Osteocyte (in vitro differentiated cells): ENCODE measurements at regions not wholly inside any gene's neighbourhood (a gene's known extent, or its start where the extent isn't known, plus 50 kb on each side); places are given as distances from the start of the nearest gene placed in this dataset.

Experiments
- DNase-seq: peaks from one replicate; pipeline ENCODE4 v3.0.0; 2021; ENCODE audit warnings: mixed read lengths; ENCODE audit not compliant: unreplicated experiment; ENCODE audit errors: extremely low spot score
- H3K27ac Mint-ChIP-seq: one replicate; pipeline ENCODE4 v1.8.0; 2021; ENCODE audit warnings: mild to moderate bottlenecking, mixed read lengths; ENCODE audit not compliant: unreplicated experiment
- H3K27me3 Mint-ChIP-seq: one replicate; pipeline ENCODE4 v1.8.0; 2021; ENCODE audit warnings: mixed read lengths; ENCODE audit not compliant: unreplicated experiment
- H3K36me3 Mint-ChIP-seq: one replicate; pipeline ENCODE4 v1.8.0; 2021; ENCODE audit warnings: mixed read lengths; ENCODE audit not compliant: unreplicated experiment
- H3K4me1 Mint-ChIP-seq: one replicate; pipeline ENCODE4 v1.8.0; 2021; ENCODE audit warnings: mixed read lengths; ENCODE audit not compliant: unreplicated experiment
- H3K4me3 Mint-ChIP-seq: one replicate; pipeline ENCODE4 v1.8.0; 2021; ENCODE audit warnings: mild to moderate bottlenecking, moderate library complexity, mixed read lengths; ENCODE audit not compliant: unreplicated experiment
- H3K9me3 Mint-ChIP-seq: one replicate; pipeline ENCODE4 v1.8.0; 2021; ENCODE audit warnings: mixed read lengths; ENCODE audit not compliant: unreplicated experiment
- TF ChIP-seq, protein P1 (sequence below): fragments of 200-600 bp; sonication (generic); IDR thresholded peaks from 2 replicates; pipeline ENCODE4 v1.5.0; 2021; ENCODE audit warnings: antibody characterized with exemption, mild to moderate bottlenecking, moderate library complexity

GRCh38 chr5:18264126-18264882 is 630.0 kb downstream of the TAF11L14 start:
- H3K4me3 Mint-ChIP-seq: no peak overlapping the region
- no peak overlapping the region for H3K27ac Mint-ChIP-seq
- no peak for DNase-seq
- no peaks in the 10 kb centered on the region for H3K4me1 Mint-ChIP-seq
- H3K9me3 Mint-ChIP-seq: peaks cover 5% of the 10 kb centered on the region
- no peaks in the 10 kb centered on the region for H3K36me3 Mint-ChIP-seq
- peaks cover 31% of the 10 kb centered on the region for H3K27me3 Mint-ChIP-seq
- TF ChIP-seq, protein P1, sequence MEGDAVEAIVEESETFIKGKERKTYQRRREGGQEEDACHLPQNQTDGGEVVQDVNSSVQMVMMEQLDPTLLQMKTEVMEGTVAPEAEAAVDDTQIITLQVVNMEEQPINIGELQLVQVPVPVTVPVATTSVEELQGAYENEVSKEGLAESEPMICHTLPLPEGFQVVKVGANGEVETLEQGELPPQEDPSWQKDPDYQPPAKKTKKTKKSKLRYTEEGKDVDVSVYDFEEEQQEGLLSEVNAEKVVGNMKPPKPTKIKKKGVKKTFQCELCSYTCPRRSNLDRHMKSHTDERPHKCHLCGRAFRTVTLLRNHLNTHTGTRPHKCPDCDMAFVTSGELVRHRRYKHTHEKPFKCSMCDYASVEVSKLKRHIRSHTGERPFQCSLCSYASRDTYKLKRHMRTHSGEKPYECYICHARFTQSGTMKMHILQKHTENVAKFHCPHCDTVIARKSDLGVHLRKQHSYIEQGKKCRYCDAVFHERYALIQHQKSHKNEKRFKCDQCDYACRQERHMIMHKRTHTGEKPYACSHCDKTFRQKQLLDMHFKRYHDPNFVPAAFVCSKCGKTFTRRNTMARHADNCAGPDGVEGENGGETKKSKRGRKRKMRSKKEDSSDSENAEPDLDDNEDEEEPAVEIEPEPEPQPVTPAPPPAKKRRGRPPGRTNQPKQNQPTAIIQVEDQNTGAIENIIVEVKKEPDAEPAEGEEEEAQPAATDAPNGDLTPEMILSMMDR: no peak

GRCh38 chr5:18270635-18271338 is 636.5 kb downstream of the TAF11L14 start:
- DNase-seq: no peak
- no peaks in the 10 kb centered on the region for H3K36me3 Mint-ChIP-seq
- H3K9me3 Mint-ChIP-seq: no peaks in the 10 kb centered on the region
- no peak overlapping the region for H3K27ac Mint-ChIP-seq
- no peak overlapping the region for H3K4me3 Mint-ChIP-seq
- TF ChIP-seq, protein P1: no peak
- no peaks in the 10 kb centered on the region for H3K4me1 Mint-ChIP-seq
- peaks cover 12% of the 10 kb centered on the region for H3K27me3 Mint-ChIP-seq

DNA sequence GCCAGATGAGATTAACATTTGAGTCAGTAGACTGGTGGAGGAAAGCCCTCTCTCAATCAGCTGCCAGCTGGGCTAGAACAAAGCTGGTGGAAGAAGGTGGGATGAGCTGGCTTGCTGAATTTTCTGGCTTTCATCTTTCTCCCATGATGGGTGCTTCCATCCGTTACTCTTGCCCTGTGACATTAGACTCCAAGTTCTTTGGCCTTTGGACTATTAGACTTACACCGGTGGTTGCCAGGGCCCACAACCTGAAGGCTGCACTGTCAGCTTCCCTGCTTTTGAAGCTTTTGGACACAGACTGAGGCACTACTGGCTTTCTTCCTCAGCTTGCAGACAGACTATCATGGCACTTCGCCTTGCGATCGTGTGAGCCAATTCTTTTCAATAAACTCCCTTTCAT is 642.7 kb downstream of the TAF11L14 start:
- no peak overlapping the region for H3K27ac Mint-ChIP-seq
- TF ChIP-seq, protein P1: no peak
- no peak for DNase-seq
- H3K9me3 Mint-ChIP-seq: no peaks in the 10 kb centered on the region
- H3K27me3 Mint-ChIP-seq: no peaks in the 10 kb centered on the region
- no peaks in the 10 kb centered on the region for H3K36me3 Mint-ChIP-seq
- H3K4me3 Mint-ChIP-seq: no peak overlapping the region
- H3K4me1 Mint-ChIP-seq: no peaks in the 10 kb centered on the region

DNA sequence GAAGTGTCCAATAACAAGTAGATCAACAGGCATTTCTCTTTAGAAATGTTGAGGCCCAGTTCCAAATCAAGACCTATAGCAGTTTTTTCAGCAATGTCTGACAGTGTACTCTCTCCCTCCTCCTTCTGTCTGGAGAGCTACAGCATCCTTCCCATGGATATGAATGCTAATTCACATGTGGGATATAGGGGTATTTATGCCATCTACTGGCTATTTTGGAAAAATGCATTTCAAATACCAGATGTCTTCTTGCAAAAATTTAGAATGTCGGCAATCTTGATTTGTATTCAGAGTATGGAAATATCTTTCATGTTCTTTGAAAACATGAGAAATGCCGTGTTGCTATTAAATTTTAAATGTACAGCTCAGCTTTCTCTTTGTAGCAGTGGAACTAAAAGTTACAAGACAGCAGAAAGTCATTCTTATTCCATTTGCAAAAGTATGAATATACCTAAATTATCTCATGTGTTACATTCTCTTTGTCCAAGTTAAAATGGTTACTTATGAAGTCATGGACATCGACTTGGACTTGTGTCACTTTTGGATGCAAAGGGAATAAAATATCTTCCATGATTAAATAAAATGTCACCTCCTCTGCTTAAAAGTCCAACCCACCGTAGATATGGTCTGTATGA is 647.8 kb downstream of the TAF11L14 start:
- TF ChIP-seq, protein P1: peak; percentile 72
- H3K4me3 Mint-ChIP-seq: no peak overlapping the region
- H3K27ac Mint-ChIP-seq: no peak overlapping the region
- peaks cover 3% of the 10 kb centered on the region for H3K36me3 Mint-ChIP-seq
- no peaks in the 10 kb centered on the region for H3K4me1 Mint-ChIP-seq
- peaks cover 5% of the 10 kb centered on the region for H3K9me3 Mint-ChIP-seq
- peaks cover 6% of the 10 kb centered on the region for H3K27me3 Mint-ChIP-seq
- DNase-seq: no peak

DNA sequence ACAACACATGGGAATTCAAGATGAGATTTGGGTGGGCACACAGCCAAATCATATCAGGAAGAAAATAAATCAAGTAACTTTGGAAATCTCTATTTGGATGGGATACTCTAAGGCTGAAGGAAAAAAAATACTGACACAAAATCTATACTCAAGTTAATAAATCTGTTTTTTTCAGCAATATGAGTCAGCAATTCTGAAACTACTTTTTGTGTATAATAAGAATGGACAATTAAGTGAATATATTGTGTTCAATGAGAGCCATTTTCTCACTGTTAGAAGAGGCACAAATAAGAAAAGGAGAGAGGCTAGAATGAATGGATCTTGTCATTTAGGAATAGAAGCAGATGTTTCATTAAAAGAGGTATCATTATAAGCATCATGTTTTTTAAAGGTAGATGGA is 651.0 kb downstream of the TAF11L14 start:
- Mint-ChIP-seq H3K36me3 (peaks cover 3% of the 10 kb centered on the region), H3K4me3 (no peak overlapping the region), H3K27ac (no peak overlapping the region), H3K4me1 (no peaks in the 10 kb centered on the region), H3K27me3 (peaks cover 9% of the 10 kb centered on the region), H3K9me3 (peaks cover 5% of the 10 kb centered on the region)
- TF ChIP-seq, protein P1: no peak
- DNase-seq: no peak
